ENCODE measurements at regions not wholly inside any gene's neighbourhood (a gene's known extent, or its start where the extent isn't known, plus 50 kb on each side); places are given as distances from the start of the nearest gene placed in this dataset.

- H3K4me1 ChIP-seq (ENCODE audit: control insufficient read depth, insufficient read depth, low read length): no peaks in the 10 kb centered on the region
- ATAC-seq (no peak), DNase-seq (no peak)
- H3K36me3 Mint-ChIP-seq: peaks cover 5% of the 10 kb centered on the region
- H3K36me3 ChIP-seq (ENCODE audit: control insufficient read depth, insufficient read depth, low read length): no peaks in the 10 kb centered on the region
- intact Hi-C loops (cut with micrococcal nuclease): no loop called here
- H3K27ac Mint-ChIP-seq: no peak overlapping the region
- H3K4me1 Mint-ChIP-seq: no peaks in the 10 kb centered on the region
- no peaks in the 10 kb centered on the region for H3K27me3 Mint-ChIP-seq (ENCODE audit: low read depth in 2 of 2)
- no peak overlapping the region for H3K27ac ChIP-seq (ENCODE audit: low read length)
- no peak overlapping the region for H3K4me3 ChIP-seq (ENCODE audit: low read length)
- H3K9me3 Mint-ChIP-seq: peaks cover 10 to 12% of the 10 kb centered on the region in 2 donors
- no peaks in the 10 kb centered on the region for H3K27me3 ChIP-seq (ENCODE audit: control insufficient read depth, insufficient read depth, low read length)
- TF ChIP-seq CTCF (IDR thresholded peaks at IDR 0.05): no peak
- no peaks in the 10 kb centered on the region for H3K9me3 ChIP-seq (ENCODE audit: control insufficient read depth, insufficient read depth, low read length)
- no peak overlapping the region for H3K4me3 Mint-ChIP-seq
- WGBS (ENCODE audit: insufficient coverage): 96% methylated on average over 2 of the region's 2 CpGs
Observed at GRCh38 chr4:79764120-79764519, 308.9 kb downstream of the ANTXR2 start.

DNA sequence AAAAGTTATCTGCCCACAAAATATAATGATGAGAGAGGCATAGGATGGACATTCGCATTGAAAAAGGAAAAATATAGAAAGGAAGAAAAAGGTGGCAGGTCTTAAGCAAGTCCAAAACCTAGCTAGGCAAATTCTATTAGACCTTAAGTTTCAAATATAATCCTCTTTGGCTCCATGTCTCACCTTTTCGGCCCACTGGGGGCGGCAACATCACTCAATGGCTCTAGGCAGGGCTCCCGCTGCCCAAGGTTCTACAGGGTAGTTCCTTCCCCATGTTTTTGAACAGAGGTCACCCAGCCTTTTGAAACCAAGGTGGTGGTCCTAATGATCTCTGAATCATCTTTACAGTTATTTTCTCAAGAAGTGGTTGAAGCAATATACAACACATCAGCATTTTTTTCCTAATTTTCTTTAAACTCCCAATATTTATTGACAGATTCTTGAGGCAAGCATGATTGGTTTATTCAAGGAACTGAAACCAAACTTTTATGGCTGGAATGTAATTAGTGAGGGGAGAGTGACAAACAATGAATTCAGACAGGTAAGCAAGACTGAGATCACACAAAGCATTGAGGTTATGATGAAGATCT, 309.4 kb downstream of the ANTXR2 start:
- H3K9me3 ChIP-seq (ENCODE audit: control insufficient read depth, insufficient read depth, low read length): no peaks in the 10 kb centered on the region
- ATAC-seq (no peak), DNase-seq (no peak)
- no peak overlapping the region for H3K4me3 Mint-ChIP-seq
- H3K4me3 ChIP-seq (ENCODE audit: low read length): no peak overlapping the region
- H3K27me3 Mint-ChIP-seq (ENCODE audit: low read depth in 2 of 2): no peaks in the 10 kb centered on the region
- H3K27ac ChIP-seq (ENCODE audit: low read length): no peak overlapping the region
- no peaks in the 10 kb centered on the region for H3K36me3 ChIP-seq (ENCODE audit: control insufficient read depth, insufficient read depth, low read length)
- no peaks in the 10 kb centered on the region for H3K27me3 ChIP-seq (ENCODE audit: control insufficient read depth, insufficient read depth, low read length)
- no peaks in the 10 kb centered on the region for H3K4me1 ChIP-seq (ENCODE audit: control insufficient read depth, insufficient read depth, low read length)
- intact Hi-C loops (cut with micrococcal nuclease): no loop called here
- peaks cover 5% of the 10 kb centered on the region for H3K36me3 Mint-ChIP-seq
- WGBS (ENCODE audit: insufficient coverage): 92% methylated on average over 4 of the region's 4 CpGs
- no peak overlapping the region for H3K27ac Mint-ChIP-seq
- peaks cover 9 to 12% of the 10 kb centered on the region in 2 donors for H3K9me3 Mint-ChIP-seq
- H3K4me1 Mint-ChIP-seq: no peaks in the 10 kb centered on the region
- TF ChIP-seq CTCF (IDR thresholded peaks at IDR 0.05): no peak

GRCh38 chr4:79759793-79760192, 313.2 kb downstream of the ANTXR2 start:
- Histone ChIP-seq H3K27ac (ENCODE audit: low read length) (no peak overlapping the region), H3K4me1 (ENCODE audit: control insufficient read depth, insufficient read depth, low read length) (no peaks in the 10 kb centered on the region), H3K36me3 (ENCODE audit: control insufficient read depth, insufficient read depth, low read length) (no peaks in the 10 kb centered on the region), H3K9me3 (ENCODE audit: control insufficient read depth, insufficient read depth, low read length) (no peaks in the 10 kb centered on the region), H3K27me3 (ENCODE audit: control insufficient read depth, insufficient read depth, low read length) (no peaks in the 10 kb centered on the region), H3K4me3 (ENCODE audit: low read length) (no peak overlapping the region)
- no peak overlapping the region for H3K4me3 Mint-ChIP-seq
- H3K36me3 Mint-ChIP-seq: no peaks in the 10 kb centered on the region
- H3K9me3 Mint-ChIP-seq: peaks cover 9 to 10% of the 10 kb centered on the region in 2 donors
- intact Hi-C loops (cut with micrococcal nuclease): no loop called here
- no peak for DNase-seq
- TF ChIP-seq CTCF (IDR thresholded peaks at IDR 0.05): no peak
- no peaks in the 10 kb centered on the region for H3K27me3 Mint-ChIP-seq (ENCODE audit: low read depth in 2 of 2)
- H3K27ac Mint-ChIP-seq: no peak overlapping the region
- H3K4me1 Mint-ChIP-seq: no peaks in the 10 kb centered on the region
- ATAC-seq: no peak

- Histone ChIP-seq H3K4me3 (ENCODE audit: low read length) (no peak overlapping the region), H3K9me3 (ENCODE audit: control insufficient read depth, insufficient read depth, low read length) (no peaks in the 10 kb centered on the region), H3K4me1 (ENCODE audit: control insufficient read depth, insufficient read depth, low read length) (no peaks in the 10 kb centered on the region), H3K36me3 (ENCODE audit: control insufficient read depth, insufficient read depth, low read length) (no peaks in the 10 kb centered on the region), H3K27me3 (ENCODE audit: control insufficient read depth, insufficient read depth, low read length) (no peaks in the 10 kb centered on the region), H3K27ac (ENCODE audit: low read length) (no peak overlapping the region)
- Mint-ChIP-seq H3K4me1 (no peaks in the 10 kb centered on the region), H3K27ac (no peak overlapping the region), H3K4me3 (no peak overlapping the region), H3K36me3 (no peaks in the 10 kb centered on the region), H3K27me3 (ENCODE audit: low read depth in 2 of 2) (no peaks in the 10 kb centered on the region), H3K9me3 (peaks cover 5 to 7% of the 10 kb centered on the region in 2 donors)
- intact Hi-C loops (cut with micrococcal nuclease): no loop called here
- no peak for ATAC-seq
- no peak for TF ChIP-seq CTCF (IDR thresholded peaks at IDR 0.05)
- no peak for DNase-seq
Observed at GRCh38 chr4:79757600-79757999, 315.4 kb downstream of the ANTXR2 start.

All from natural killer cell (primary cell).